Endodermal cell (in vitro differentiated cells): ENCODE measurements at regions not wholly inside any gene's neighbourhood (a gene's known extent, or its start where the extent isn't known, plus 50 kb on each side); places are given as distances from the start of the nearest gene placed in this dataset.

Experiments used
- DNase-seq: peaks from one replicate; pipeline ENCODE4 v3.0.0-alpha.2; 2017
- H3K27ac ChIP-seq: 2 replicates; pipeline ENCODE4 v1.5.1; 2013; ENCODE audit warnings: mild to moderate bottlenecking, low read depth, low read length, moderate library complexity
- H3K27me3 ChIP-seq: 2 replicates; pipeline ENCODE4 v1.6.1; 2013; ENCODE audit warnings: mild to moderate bottlenecking, low read length, moderate library complexity; ENCODE audit not compliant: insufficient read depth, control insufficient read depth, poor library complexity, severe bottlenecking
- H3K36me3 ChIP-seq: 2 replicates; pipeline ENCODE4 v1.7.0; 2013; ENCODE audit warnings: mild to moderate bottlenecking, low read length, moderate library complexity; ENCODE audit not compliant: control insufficient read depth, insufficient read depth
- H3K4me1 ChIP-seq: one replicate; pipeline ENCODE4 v1.7.0; 2013; ENCODE audit warnings: low read length; ENCODE audit not compliant: control insufficient read depth, insufficient read depth
- H3K4me3 ChIP-seq: 2 replicates; pipeline ENCODE4 v1.5.1; 2013; ENCODE audit warnings: mild to moderate bottlenecking, low read length, moderate library complexity
- H3K9ac ChIP-seq: 2 replicates; pipeline ENCODE4 v1.6.1; 2013; ENCODE audit warnings: mild to moderate bottlenecking, low read length, moderate library complexity; ENCODE audit not compliant: poor library complexity, severe bottlenecking; ENCODE audit errors: extremely low read depth
- H3K9me3 ChIP-seq: 2 replicates; pipeline ENCODE4 v1.6.1; 2013; ENCODE audit warnings: mild to moderate bottlenecking, low read length, moderate library complexity; ENCODE audit not compliant: control insufficient read depth
- H3K27ac Mint-ChIP-seq: 2 replicates; pipeline ENCODE4 v1.8.0; 2020; ENCODE audit warnings: mixed read lengths
- H3K27me3 Mint-ChIP-seq: 2 replicates; pipeline ENCODE4 v1.8.0; 2021; ENCODE audit warnings: mild to moderate bottlenecking, mixed read lengths; ENCODE audit not compliant: insufficient read depth
- H3K36me3 Mint-ChIP-seq: 2 replicates; pipeline ENCODE4 v1.8.0; 2020; ENCODE audit warnings: low read depth, mixed read lengths
- H3K4me1 Mint-ChIP-seq: 2 replicates; pipeline ENCODE4 v1.8.0; 2020; ENCODE audit warnings: mixed read lengths
- H3K4me3 Mint-ChIP-seq: 2 replicates; pipeline ENCODE4 v1.8.0; 2020; ENCODE audit warnings: mild to moderate bottlenecking, moderate library complexity, mixed read lengths
- H3K9me3 Mint-ChIP-seq: 2 replicates; pipeline ENCODE4 v1.8.0; 2020; ENCODE audit warnings: mild to moderate bottlenecking, mixed read lengths
- CTCF ChIP-seq: fragments of 200-600 bp; sonication (generic); conservative IDR thresholded peaks from 2 replicates; pipeline ENCODE4 v1.5.0; 2021; ENCODE audit warnings: antibody characterized with exemption, mild to moderate bottlenecking
- WGBS, 2 experiments: methylation state at CpG; one replicate each; pipeline versions ENCODE4 v1.1.5 to v1.1.7; 2013; ENCODE audit warnings: missing lambda C conversion rate in 2 of 2, mixed read lengths in 1 of 2; ENCODE audit not compliant: insufficient coverage in 1 of 2, insufficient read length in 1 of 2; 5-methylcytosine and 5-hydroxymethylcytosine counted together

GRCh38 chr4:23972805-23973204 is 83.0 kb upstream of the PPARGC1A start:
- H3K36me3 ChIP-seq = no peaks in the 10 kb centered on the region
- H3K4me1 Mint-ChIP-seq = peaks cover 9% of the 10 kb centered on the region
- no peak overlapping the region for H3K4me3 Mint-ChIP-seq
- H3K9me3 Mint-ChIP-seq = no peaks in the 10 kb centered on the region
- no peaks in the 10 kb centered on the region for H3K27me3 ChIP-seq
- no peaks in the 10 kb centered on the region for H3K4me1 ChIP-seq
- no peak overlapping the region for H3K27ac ChIP-seq
- peaks cover 2% of the 10 kb centered on the region for H3K27me3 Mint-ChIP-seq
- no peak overlapping the region for H3K9ac ChIP-seq
- TF ChIP-seq CTCF = no peak
- no peak overlapping the region for H3K4me3 ChIP-seq
- no peaks in the 10 kb centered on the region for H3K9me3 ChIP-seq
- no peaks in the 10 kb centered on the region for H3K36me3 Mint-ChIP-seq
- no peak overlapping the region for H3K27ac Mint-ChIP-seq
- 56 to 70% methylated on average over 3 of the region's 3 CpGs for WGBS, 2 experiments
- DNase-seq = no peak

DNA sequence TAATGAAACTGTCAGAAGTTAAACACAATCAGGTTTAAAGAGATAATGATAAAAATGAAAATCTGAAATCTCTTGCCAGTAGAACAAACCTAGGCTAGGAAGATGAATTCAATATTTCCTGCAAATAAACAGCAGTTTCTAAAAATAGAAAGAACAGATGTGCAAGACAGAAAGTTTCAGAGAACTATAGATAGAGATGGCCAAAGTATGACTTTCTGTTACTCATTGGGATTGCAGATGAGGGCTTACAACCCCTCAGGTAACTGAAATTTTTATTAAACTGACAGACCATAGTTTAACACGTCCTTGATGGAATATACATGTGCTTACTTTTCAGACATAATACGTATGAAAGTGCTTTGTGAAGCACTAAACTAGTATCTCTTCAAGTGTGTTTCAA is 82.3 kb upstream of the PPARGC1A start:
- Histone ChIP-seq H3K4me1 (no peaks in the 10 kb centered on the region), H3K9ac (no peak overlapping the region), H3K27me3 (no peaks in the 10 kb centered on the region), H3K9me3 (no peaks in the 10 kb centered on the region), H3K27ac (no peak overlapping the region), H3K36me3 (no peaks in the 10 kb centered on the region), H3K4me3 (no peak overlapping the region)
- WGBS, 2 experiments = 83 to 100% methylated on average over 2 of the region's 2 CpGs
- Mint-ChIP-seq H3K4me3 (no peak overlapping the region), H3K9me3 (no peaks in the 10 kb centered on the region), H3K27ac (no peak overlapping the region), H3K27me3 (peaks cover 2% of the 10 kb centered on the region), H3K36me3 (no peaks in the 10 kb centered on the region), H3K4me1 (peaks cover 13% of the 10 kb centered on the region)
- TF ChIP-seq CTCF = no peak
- DNase-seq = no peak

DNA sequence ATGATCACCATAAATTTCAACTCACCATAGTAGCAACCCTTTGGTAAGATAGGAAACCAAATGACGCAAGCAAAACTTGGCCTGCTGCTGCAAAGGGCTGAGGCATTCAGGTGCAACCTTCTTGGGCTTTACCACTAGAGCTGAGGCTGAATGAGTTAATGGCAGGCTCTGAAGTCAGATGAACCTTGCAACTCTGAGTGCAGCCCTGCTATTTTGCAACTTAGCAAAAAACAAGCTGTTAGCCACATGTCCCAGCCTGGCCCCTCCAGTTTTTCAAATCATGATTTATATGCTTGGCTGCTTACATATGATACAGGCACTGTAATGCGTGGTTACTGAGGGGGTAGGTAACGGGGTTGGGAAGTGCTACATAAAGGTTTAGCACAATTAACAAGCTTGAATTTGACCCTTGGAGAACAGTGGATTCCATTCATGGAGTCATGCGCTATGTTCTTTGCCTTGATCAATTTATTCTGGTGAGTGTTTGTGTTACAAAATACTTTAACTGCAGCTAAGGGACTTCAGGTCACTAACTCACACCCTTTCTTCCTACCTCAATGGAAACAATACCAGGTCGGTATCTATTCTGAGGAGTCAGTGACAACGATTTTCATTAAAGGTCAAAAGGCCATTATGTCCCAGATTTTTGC is 80.5 kb upstream of the PPARGC1A start:
- H3K9me3 Mint-ChIP-seq = no peaks in the 10 kb centered on the region
- no peak overlapping the region for H3K4me3 Mint-ChIP-seq
- H3K27me3 ChIP-seq = no peaks in the 10 kb centered on the region
- H3K4me1 Mint-ChIP-seq = peaks cover 13% of the 10 kb centered on the region
- H3K27ac ChIP-seq = no peak overlapping the region
- no peaks in the 10 kb centered on the region for H3K36me3 Mint-ChIP-seq
- WGBS, 2 experiments = 91 to 92% methylated on average over 6 of the region's 6 CpGs
- no peaks in the 10 kb centered on the region for H3K9me3 ChIP-seq
- no peaks in the 10 kb centered on the region for H3K27me3 Mint-ChIP-seq
- TF ChIP-seq CTCF = no peak
- no peaks in the 10 kb centered on the region for H3K4me1 ChIP-seq
- no peak overlapping the region for H3K4me3 ChIP-seq
- no peak overlapping the region for H3K9ac ChIP-seq
- H3K36me3 ChIP-seq = no peaks in the 10 kb centered on the region
- no peak for DNase-seq
- no peak overlapping the region for H3K27ac Mint-ChIP-seq
